22Rv1 (cell line): ENCODE measurements at regions not wholly inside any gene's neighbourhood (a gene's known extent, or its start where the extent isn't known, plus 50 kb on each side); places are given as distances from the start of the nearest gene placed in this dataset.

Source experiments
- CTCF ChIP-seq: fragments of 450-650 bp; IDR thresholded peaks from 2 replicates; pipeline ENCODE4 v1.5.1; 2017; ENCODE audit warnings: mild to moderate bottlenecking
- ZFX ChIP-seq: fragments of 450-650 bp; IDR thresholded peaks from 2 replicates; pipeline ENCODE4 v1.6.1; 2017; ENCODE audit warnings: antibody characterized with exemption, borderline replicate concordance

- TF ChIP-seq CTCF (no peak), ZFX (no peak)
Measured at GRCh38 chrX:125424536-125424935, 104.9 kb downstream of the TEX13C start.
